ENCODE measurements at regions not wholly inside any gene's neighbourhood (a gene's known extent, or its start where the extent isn't known, plus 50 kb on each side); places are given as distances from the start of the nearest gene placed in this dataset.

DNA sequence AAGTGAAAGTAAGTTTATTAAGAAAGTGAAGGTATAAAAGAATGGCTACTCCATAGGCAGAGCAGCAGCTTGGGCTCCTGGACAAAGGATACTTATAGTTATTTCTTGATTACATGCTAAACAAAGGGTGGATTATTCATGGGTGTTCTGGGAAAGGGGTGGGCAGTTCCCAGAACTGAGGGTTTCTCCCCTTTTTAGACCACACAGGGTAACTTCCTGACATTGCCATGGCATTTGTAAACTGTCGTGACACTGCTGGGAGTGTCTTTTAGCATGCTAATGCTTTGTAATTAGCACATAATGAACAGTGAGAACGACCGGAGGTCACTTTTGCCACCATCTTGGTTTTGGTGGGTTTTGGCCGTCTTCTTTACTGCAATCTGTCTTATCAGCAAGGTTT, 557.6 kb downstream of the SPRY1 start:
- Histone ChIP-seq H3K9ac (ENCODE audit: low read depth in 1 of 3, low read length in 3 of 3) (no peak overlapping the region), H3K36me3 (ENCODE audit: control insufficient read depth in 3 of 3, insufficient read depth in 3 of 3, low read length in 3 of 3) (no peaks in the 10 kb centered on the region), H3K4me1 (ENCODE audit: control insufficient read depth in 3 of 3, insufficient read depth in 3 of 3, low read length in 3 of 3) (no peaks in the 10 kb centered on the region), H3K9me3 (ENCODE audit: control insufficient read depth in 3 of 3, low read length in 3 of 3) (no peaks in the 10 kb centered on the region), H3K27ac (ENCODE audit: low read depth, low read length) (no peak overlapping the region), H3K27me3 (ENCODE audit: control insufficient read depth in 3 of 3, insufficient read depth in 3 of 3, low read length in 3 of 3) (no peaks in the 10 kb centered on the region), H3K4me3 (ENCODE audit: low read length in 3 of 3) (peak overlapping the region; percentile 24 to 36 (median 30))

DNA sequence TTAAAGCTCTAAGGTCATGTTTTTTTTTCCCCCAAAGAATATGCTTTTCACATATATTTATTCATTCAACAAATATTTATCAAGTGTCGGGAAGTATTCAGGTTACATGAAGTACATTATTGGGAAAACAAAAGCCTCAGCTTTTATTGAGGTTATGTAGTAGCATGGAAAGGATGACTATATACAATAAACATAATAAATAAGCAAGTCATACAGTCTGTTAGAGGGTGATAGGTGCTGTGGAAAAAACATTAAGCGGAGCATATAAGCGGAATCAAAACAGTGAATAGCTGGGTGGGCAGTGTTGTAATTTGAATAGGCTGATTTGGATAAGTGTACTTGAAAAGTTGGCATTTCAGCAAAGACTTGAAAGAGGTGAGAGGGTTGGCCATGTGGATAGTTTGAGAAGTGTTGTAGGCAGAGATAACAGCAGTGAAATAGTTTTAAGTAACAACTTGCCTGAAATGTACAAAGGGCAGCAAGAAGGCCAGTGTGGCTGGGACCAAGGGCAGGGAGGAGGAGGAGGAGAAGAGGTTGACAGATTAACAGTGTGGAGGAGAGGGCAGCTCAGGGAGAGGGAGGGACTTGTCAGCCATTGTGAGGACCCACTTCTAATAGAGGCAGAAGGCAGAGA, 558.7 kb downstream of the SPRY1 start:
- Histone ChIP-seq H3K27ac (ENCODE audit: low read depth, low read length) (no peak overlapping the region), H3K4me3 (ENCODE audit: low read length in 3 of 3) (no peak overlapping the region), H3K9me3 (ENCODE audit: control insufficient read depth in 3 of 3, low read length in 3 of 3) (no peaks in the 10 kb centered on the region), H3K27me3 (ENCODE audit: control insufficient read depth in 3 of 3, insufficient read depth in 3 of 3, low read length in 3 of 3) (no peaks in the 10 kb centered on the region), H3K4me1 (ENCODE audit: control insufficient read depth in 3 of 3, insufficient read depth in 3 of 3, low read length in 3 of 3) (no peaks in the 10 kb centered on the region), H3K9ac (ENCODE audit: low read depth in 1 of 3, low read length in 3 of 3) (no peak overlapping the region), H3K36me3 (ENCODE audit: control insufficient read depth in 3 of 3, insufficient read depth in 3 of 3, low read length in 3 of 3) (no peaks in the 10 kb centered on the region)

DNA sequence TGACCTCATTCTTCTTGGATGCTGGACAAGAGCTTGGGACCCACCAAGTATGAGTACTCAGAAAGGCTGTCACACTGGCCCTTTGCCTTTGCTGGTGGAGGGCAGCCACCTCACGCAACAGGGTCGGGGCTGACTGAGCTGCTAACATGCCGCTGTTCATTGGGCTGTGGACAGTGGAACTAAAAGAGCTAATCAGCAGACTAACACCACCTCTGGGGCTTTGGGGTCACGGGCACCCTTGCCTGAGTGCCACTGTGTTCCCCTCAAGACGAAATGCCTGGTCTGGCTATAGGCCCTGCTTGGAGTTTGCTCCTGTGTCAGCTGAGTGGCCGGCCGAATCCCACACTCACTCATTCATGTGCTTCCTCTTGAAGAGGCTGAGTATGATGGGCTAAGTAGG, 559.6 kb downstream of the SPRY1 start:
- Histone ChIP-seq H3K27ac (ENCODE audit: low read depth, low read length) (no peak overlapping the region), H3K36me3 (ENCODE audit: control insufficient read depth in 3 of 3, insufficient read depth in 3 of 3, low read length in 3 of 3) (no peaks in the 10 kb centered on the region), H3K4me1 (ENCODE audit: control insufficient read depth in 3 of 3, insufficient read depth in 3 of 3, low read length in 3 of 3) (no peaks in the 10 kb centered on the region), H3K27me3 (ENCODE audit: control insufficient read depth in 3 of 3, insufficient read depth in 3 of 3, low read length in 3 of 3) (no peaks in the 10 kb centered on the region), H3K9me3 (ENCODE audit: control insufficient read depth in 3 of 3, low read length in 3 of 3) (no peaks in the 10 kb centered on the region), H3K4me3 (ENCODE audit: low read length in 3 of 3) (no peak overlapping the region), H3K9ac (ENCODE audit: low read depth in 1 of 3, low read length in 3 of 3) (no peak overlapping the region)

DNA sequence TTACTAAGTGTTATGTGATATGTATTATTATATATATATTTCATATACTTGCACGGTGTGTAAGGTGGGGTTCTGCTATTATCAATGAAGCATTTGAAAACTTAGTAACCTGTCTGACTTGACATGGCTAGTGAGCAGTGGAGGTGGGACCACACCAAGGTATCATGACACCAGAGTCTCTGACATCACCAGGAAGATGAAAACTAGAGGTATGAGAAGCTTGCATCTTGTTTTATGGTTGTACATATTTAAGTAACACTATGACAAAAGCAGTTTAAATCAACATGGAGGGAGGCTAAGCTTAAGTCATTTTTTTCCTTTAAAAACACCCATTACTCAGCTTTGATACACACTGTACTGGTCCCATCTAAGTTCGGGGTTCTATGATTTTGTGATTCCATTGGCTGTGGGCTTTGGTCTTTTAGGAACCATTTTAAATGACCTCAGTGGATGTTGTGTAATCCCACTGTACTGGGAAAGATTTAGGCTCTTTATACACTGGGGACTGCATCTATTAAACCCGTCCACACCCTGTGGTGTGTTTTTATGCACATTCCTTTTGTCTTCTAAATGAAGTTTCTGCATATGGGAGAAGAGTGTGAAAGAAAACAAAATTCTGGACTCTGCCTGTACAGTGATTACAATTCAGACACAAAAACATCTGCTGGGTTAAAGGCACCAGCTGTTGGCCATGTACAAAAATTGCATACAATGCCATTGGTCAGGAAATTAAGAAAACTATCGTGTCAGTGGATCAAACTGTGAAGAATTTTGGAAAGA, 570.6 kb downstream of the SPRY1 start:
- Histone ChIP-seq H3K27ac (ENCODE audit: low read depth, low read length) (no peak overlapping the region), H3K9me3 (ENCODE audit: control insufficient read depth in 3 of 3, low read length in 3 of 3) (no peaks in the 10 kb centered on the region), H3K4me3 (ENCODE audit: low read length in 3 of 3) (no peak overlapping the region), H3K36me3 (ENCODE audit: control insufficient read depth in 3 of 3, insufficient read depth in 3 of 3, low read length in 3 of 3) (no peaks in the 10 kb centered on the region), H3K4me1 (ENCODE audit: control insufficient read depth in 3 of 3, insufficient read depth in 3 of 3, low read length in 3 of 3) (no peaks in the 10 kb centered on the region), H3K27me3 (ENCODE audit: control insufficient read depth in 3 of 3, insufficient read depth in 3 of 3, low read length in 3 of 3) (no peaks in the 10 kb centered on the region), H3K9ac (ENCODE audit: low read depth in 1 of 3, low read length in 3 of 3) (no peak overlapping the region)

DNA sequence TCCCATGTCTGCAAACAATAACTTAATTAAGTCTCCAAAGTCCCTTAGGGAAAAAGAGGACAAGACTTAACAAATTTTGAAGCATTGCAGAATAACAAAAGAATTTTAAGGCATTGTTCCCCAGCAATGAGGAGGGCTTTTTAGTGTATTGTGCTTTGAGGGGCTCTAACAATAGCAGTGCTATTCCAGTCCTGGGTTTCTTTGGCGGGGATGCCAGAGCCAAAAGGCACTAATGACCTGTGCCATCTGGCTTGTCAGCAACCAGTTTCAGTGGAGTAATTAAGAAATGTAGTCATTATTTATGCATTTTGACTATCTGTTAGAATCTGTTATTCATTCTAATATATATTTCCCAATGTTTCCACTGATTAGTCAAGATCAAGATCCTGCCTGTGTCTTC, 575.4 kb downstream of the SPRY1 start:
- Histone ChIP-seq H3K4me3 (ENCODE audit: low read length in 3 of 3) (no peak overlapping the region), H3K9me3 (ENCODE audit: control insufficient read depth in 3 of 3, low read length in 3 of 3) (no peaks in the 10 kb centered on the region), H3K27ac (ENCODE audit: low read depth, low read length) (no peak overlapping the region), H3K4me1 (ENCODE audit: control insufficient read depth in 3 of 3, insufficient read depth in 3 of 3, low read length in 3 of 3) (peaks cover 0 to 6% (median 0%) of the 10 kb centered on the region in 3 donors), H3K27me3 (ENCODE audit: control insufficient read depth in 3 of 3, insufficient read depth in 3 of 3, low read length in 3 of 3) (no peaks in the 10 kb centered on the region), H3K9ac (ENCODE audit: low read depth in 1 of 3, low read length in 3 of 3) (no peak overlapping the region), H3K36me3 (ENCODE audit: control insufficient read depth in 3 of 3, insufficient read depth in 3 of 3, low read length in 3 of 3) (no peaks in the 10 kb centered on the region)

GRCh38 chr4:123974386-123975149, 578.0 kb downstream of the SPRY1 start:
- Histone ChIP-seq H3K27ac (ENCODE audit: low read depth, low read length) (no peak overlapping the region), H3K27me3 (ENCODE audit: control insufficient read depth in 3 of 3, insufficient read depth in 3 of 3, low read length in 3 of 3) (no peaks in the 10 kb centered on the region), H3K9ac (ENCODE audit: low read depth in 1 of 3, low read length in 3 of 3) (no peak overlapping the region)

DNA sequence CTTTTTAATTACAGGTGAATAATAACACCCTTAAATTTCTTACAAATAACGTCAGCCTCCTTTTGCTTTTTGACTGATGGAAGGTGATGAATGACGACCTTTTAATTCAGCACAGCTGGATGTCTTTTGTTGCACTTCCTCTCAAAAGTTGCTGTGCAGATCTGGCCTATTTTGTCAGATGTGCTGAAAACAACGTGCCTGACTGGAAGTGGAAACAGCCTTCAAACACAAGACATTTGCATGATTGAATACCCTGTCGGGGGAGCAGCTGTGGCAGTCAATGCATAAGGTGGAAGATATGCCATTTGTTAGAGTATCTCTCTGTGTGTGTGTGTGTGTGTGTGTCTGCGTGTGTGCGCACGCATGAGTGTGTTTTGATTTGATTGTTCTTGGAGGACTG, 579.7 kb downstream of the SPRY1 start:
- H3K36me3 ChIP-seq (ENCODE audit: control insufficient read depth in 3 of 3, insufficient read depth in 3 of 3, low read length in 3 of 3), result no peaks in the 10 kb centered on the region
- H3K9ac ChIP-seq (ENCODE audit: low read depth in 1 of 3, low read length in 3 of 3), result no peak overlapping the region
- H3K27ac ChIP-seq (ENCODE audit: low read depth, low read length), result peak overlapping the region; percentile 17

More at GRCh38 chr4:123974386-123975149, 578.0 kb downstream of the SPRY1 start:
- Histone ChIP-seq H3K9me3 (ENCODE audit: control insufficient read depth in 3 of 3, low read length in 3 of 3) (peaks cover 0 to 7% (median 0%) of the 10 kb centered on the region in 3 donors), H3K4me3 (ENCODE audit: low read length in 3 of 3) (no peak overlapping the region), H3K4me1 (ENCODE audit: control insufficient read depth in 3 of 3, insufficient read depth in 3 of 3, low read length in 3 of 3) (peaks cover 0 to 6% (median 0%) of the 10 kb centered on the region in 3 donors), H3K36me3 (ENCODE audit: control insufficient read depth in 3 of 3, insufficient read depth in 3 of 3, low read length in 3 of 3) (no peaks in the 10 kb centered on the region)

GRCh38 chr4:123976819-123977218, 580.2 kb downstream of the SPRY1 start:
- Histone ChIP-seq H3K4me1 (ENCODE audit: control insufficient read depth in 3 of 3, insufficient read depth in 3 of 3, low read length in 3 of 3) (peaks cover 0 to 6% (median 0%) of the 10 kb centered on the region in 3 donors), H3K4me3 (ENCODE audit: low read length in 3 of 3) (no peak overlapping the region), H3K27ac (ENCODE audit: low read depth, low read length) (peak overlapping the region; percentile 17), H3K9ac (ENCODE audit: low read depth in 1 of 3, low read length in 3 of 3) (no peak overlapping the region), H3K9me3 (ENCODE audit: control insufficient read depth in 3 of 3, low read length in 3 of 3) (peaks cover 0 to 7% (median 0%) of the 10 kb centered on the region in 3 donors), H3K36me3 (ENCODE audit: control insufficient read depth in 3 of 3, insufficient read depth in 3 of 3, low read length in 3 of 3) (no peaks in the 10 kb centered on the region), H3K27me3 (ENCODE audit: control insufficient read depth in 3 of 3, insufficient read depth in 3 of 3, low read length in 3 of 3) (no peaks in the 10 kb centered on the region)

More for the DNA sequence above, 579.7 kb downstream of the SPRY1 start:
- H3K4me3 ChIP-seq (ENCODE audit: low read length in 3 of 3), result no peak overlapping the region
- no peaks in the 10 kb centered on the region for H3K27me3 ChIP-seq (ENCODE audit: control insufficient read depth in 3 of 3, insufficient read depth in 3 of 3, low read length in 3 of 3)
- peaks cover 0 to 6% (median 0%) of the 10 kb centered on the region in 3 donors for H3K4me1 ChIP-seq (ENCODE audit: control insufficient read depth in 3 of 3, insufficient read depth in 3 of 3, low read length in 3 of 3)
- H3K9me3 ChIP-seq (ENCODE audit: control insufficient read depth in 3 of 3, low read length in 3 of 3), result peaks cover 0 to 7% (median 0%) of the 10 kb centered on the region in 3 donors

- no peak overlapping the region for H3K9ac ChIP-seq (ENCODE audit: low read depth in 1 of 3, low read length in 3 of 3)
- no peak overlapping the region for H3K27ac ChIP-seq (ENCODE audit: low read depth, low read length)
- no peaks in the 10 kb centered on the region for H3K27me3 ChIP-seq (ENCODE audit: control insufficient read depth in 3 of 3, insufficient read depth in 3 of 3, low read length in 3 of 3)
- no peaks in the 10 kb centered on the region for H3K36me3 ChIP-seq (ENCODE audit: control insufficient read depth in 3 of 3, insufficient read depth in 3 of 3, low read length in 3 of 3)
- peaks cover 0 to 6% (median 0%) of the 10 kb centered on the region in 3 donors for H3K4me1 ChIP-seq (ENCODE audit: control insufficient read depth in 3 of 3, insufficient read depth in 3 of 3, low read length in 3 of 3)
- peaks cover 0 to 7% (median 2%) of the 10 kb centered on the region in 3 donors for H3K9me3 ChIP-seq (ENCODE audit: control insufficient read depth in 3 of 3, low read length in 3 of 3)
- H3K4me3 ChIP-seq (ENCODE audit: low read length in 3 of 3), result no peak overlapping the region
Observed at GRCh38 chr4:123977641-123978081, 581.1 kb downstream of the SPRY1 start.

All from skeletal muscle tissue (tissue), 3 donors.